Breast epithelium (tissue), 3 donors: ENCODE measurements at regions not wholly inside any gene's neighbourhood (a gene's known extent, or its start where the extent isn't known, plus 50 kb on each side); places are given as distances from the start of the nearest gene placed in this dataset.

Experiments used
- POLR2A ChIP-seq: fragments of 450-650 bp; IDR thresholded peaks from one replicate; pipeline ENCODE4 v1.6.1; 2016; ENCODE audit warnings: antibody characterized with exemption, mild to moderate bottlenecking, moderate library complexity
- POLR2AphosphoS5 ChIP-seq, 3 donors: sonication (generic); formaldehyde crosslinking; IDR thresholded peaks; one replicate each; pipeline ENCODE4 v1.6.1; 2017; ENCODE audit warnings: antibody characterized with exemption in 3 of 3
- TF ChIP-seq, protein P1 (sequence below), 3 donors: fragments of 450-650 bp; IDR thresholded peaks; one replicate each; pipeline ENCODE4 v1.5.1; 2016 to 2017; ENCODE audit warnings: antibody characterized with exemption in 3 of 3, mild to moderate bottlenecking in 3 of 3, moderate library complexity in 3 of 3

DNA sequence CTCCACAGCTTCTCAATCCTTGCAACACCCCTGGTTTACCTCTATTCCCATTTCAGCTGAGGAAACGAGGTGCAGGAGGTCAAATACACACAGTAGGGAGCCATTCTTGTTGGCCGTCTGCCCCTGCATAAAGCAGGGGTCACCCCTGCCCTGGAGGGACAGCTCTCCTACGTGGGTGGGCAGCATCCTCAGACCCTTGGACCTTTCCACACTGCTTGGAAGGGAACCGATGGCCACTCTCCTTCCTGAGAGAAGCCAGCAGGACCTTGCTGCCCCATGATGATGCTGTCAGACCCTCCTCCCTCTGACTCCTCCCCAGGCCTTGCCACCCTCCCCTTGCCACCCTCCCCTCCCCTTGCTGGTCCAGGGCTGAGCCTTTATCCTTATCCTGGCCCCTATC, 121.1 kb upstream of the SYT13 start:
- TF ChIP-seq POLR2AphosphoS5 (IDR thresholded peaks at IDR 0.05) (no peak), POLR2A (no peak)
- TF ChIP-seq, protein P1, sequence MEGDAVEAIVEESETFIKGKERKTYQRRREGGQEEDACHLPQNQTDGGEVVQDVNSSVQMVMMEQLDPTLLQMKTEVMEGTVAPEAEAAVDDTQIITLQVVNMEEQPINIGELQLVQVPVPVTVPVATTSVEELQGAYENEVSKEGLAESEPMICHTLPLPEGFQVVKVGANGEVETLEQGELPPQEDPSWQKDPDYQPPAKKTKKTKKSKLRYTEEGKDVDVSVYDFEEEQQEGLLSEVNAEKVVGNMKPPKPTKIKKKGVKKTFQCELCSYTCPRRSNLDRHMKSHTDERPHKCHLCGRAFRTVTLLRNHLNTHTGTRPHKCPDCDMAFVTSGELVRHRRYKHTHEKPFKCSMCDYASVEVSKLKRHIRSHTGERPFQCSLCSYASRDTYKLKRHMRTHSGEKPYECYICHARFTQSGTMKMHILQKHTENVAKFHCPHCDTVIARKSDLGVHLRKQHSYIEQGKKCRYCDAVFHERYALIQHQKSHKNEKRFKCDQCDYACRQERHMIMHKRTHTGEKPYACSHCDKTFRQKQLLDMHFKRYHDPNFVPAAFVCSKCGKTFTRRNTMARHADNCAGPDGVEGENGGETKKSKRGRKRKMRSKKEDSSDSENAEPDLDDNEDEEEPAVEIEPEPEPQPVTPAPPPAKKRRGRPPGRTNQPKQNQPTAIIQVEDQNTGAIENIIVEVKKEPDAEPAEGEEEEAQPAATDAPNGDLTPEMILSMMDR (IDR thresholded peaks at IDR 0.05): no peak
